Activated T-helper 1 cell treated with anti-CD3 and anti-CD28 coated beads, Interleukin-12 subunit alpha, Interleukin-12 subunit beta, Interleukin-2, Interleukin-4 antibody, amounts not matched to agents 30 ng/mL and 10 ng/mL and 1 ng/mL, durations not matched to agents 14 hours and 24 hours and 36 hours (primary cell): ENCODE measurements at regions not wholly inside any gene's neighbourhood (a gene's known extent, or its start where the extent isn't known, plus 50 kb on each side); places are given as distances from the start of the nearest gene placed in this dataset.
"Not testable (repeated sequence)": the region's sequence is repeated elsewhere in the genome, so short reads cannot be mapped to it uniquely, and the experiment has no call there.

Experiments
- DNase-seq: peaks from one replicate; pipeline ENCODE4 v3.0.0; 2021; ENCODE audit warnings: low spot score
- H3K27ac Mint-ChIP-seq: one replicate; pipeline ENCODE4 v1.8.0; 2021; ENCODE audit warnings: mild to moderate bottlenecking, mixed read lengths
- H3K27me3 Mint-ChIP-seq: one replicate; pipeline ENCODE4 v1.8.0; 2022; ENCODE audit warnings: mild to moderate bottlenecking, moderate library complexity, mixed read lengths; ENCODE audit not compliant: insufficient read depth
- H3K36me3 Mint-ChIP-seq: one replicate; pipeline ENCODE4 v1.8.0; 2021; ENCODE audit warnings: low read depth, mixed read lengths
- H3K4me1 Mint-ChIP-seq: one replicate; pipeline ENCODE4 v1.8.0; 2021; ENCODE audit warnings: low read depth, mixed read lengths
- H3K4me3 Mint-ChIP-seq: one replicate; pipeline ENCODE4 v1.8.0; 2021; ENCODE audit warnings: mild to moderate bottlenecking, moderate library complexity, mixed read lengths
- H3K9me3 Mint-ChIP-seq: one replicate; pipeline ENCODE4 v1.8.0; 2021; ENCODE audit warnings: mixed read lengths
- intact Hi-C: fragments of 100-400 bp; cut with micrococcal nuclease; formaldehyde crosslinking; loops from one replicate; pipeline ENCODE4 v1.15.1; 2024

- Mint-ChIP-seq H3K4me3 (no peak overlapping the region), H3K4me1 (no peaks in the 10 kb centered on the region), H3K27ac (no peak overlapping the region), H3K36me3 (no peaks in the 10 kb centered on the region), H3K27me3 (no peaks in the 10 kb centered on the region), H3K9me3 (no peaks in the 10 kb centered on the region)
- intact Hi-C loops = no loop called here
- no peak for DNase-seq
Observed at GRCh38 chr3:171977860-171978259, 61.5 kb upstream of the FNDC3B start.

DNA sequence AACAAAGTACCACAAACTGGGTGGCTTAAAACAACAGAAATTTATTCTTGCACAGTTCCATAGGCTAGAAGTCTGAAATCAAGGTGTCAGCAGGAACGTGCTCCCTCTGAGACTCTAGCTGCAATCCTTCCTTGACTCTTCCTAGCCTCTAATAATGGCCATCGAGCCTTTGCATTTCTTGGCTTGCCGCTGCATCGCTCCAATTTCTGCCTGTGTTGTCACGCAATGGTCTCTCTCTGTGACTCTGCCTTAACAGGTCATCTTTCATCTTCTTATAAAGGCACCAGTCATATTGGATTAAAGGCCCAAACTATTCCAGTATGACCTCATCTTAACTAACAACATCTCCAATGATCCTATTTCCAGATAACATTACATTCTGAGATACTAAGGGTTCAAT lies 61.0 kb upstream of the FNDC3B start:
- no peak for DNase-seq
- Mint-ChIP-seq H3K27ac (no peak overlapping the region), H3K27me3 (no peaks in the 10 kb centered on the region), H3K4me3 (no peak overlapping the region), H3K4me1 (no peaks in the 10 kb centered on the region), H3K36me3 (no peaks in the 10 kb centered on the region), H3K9me3 (no peaks in the 10 kb centered on the region)
- intact Hi-C loops = no loop called here

DNA sequence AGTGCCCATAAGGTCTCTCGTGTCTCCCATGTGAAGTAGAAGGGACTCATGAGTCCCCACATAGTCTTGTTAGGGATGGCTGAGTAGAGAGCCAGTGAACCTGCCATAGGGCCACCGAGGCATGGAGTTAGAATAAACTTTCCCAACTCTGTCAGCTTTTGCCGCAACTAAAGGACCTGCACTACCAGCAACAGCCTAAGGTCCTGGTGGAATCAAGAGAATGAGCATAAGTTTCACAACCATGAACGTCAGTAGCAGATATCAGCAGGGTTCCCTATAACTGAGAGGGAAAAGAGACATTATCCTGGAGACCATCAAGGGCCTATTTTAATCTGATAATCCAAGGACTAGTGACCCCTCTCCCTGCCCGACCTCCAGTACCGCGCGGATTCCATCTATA lies 60.3 kb upstream of the FNDC3B start:
- intact Hi-C loops = no loop called here
- Mint-ChIP-seq H3K36me3 (no peaks in the 10 kb centered on the region), H3K4me1 (no peaks in the 10 kb centered on the region), H3K27ac (no peak overlapping the region), H3K9me3 (no peaks in the 10 kb centered on the region), H3K27me3 (no peaks in the 10 kb centered on the region), H3K4me3 (no peak overlapping the region)
- no peak for DNase-seq

- H3K27ac Mint-ChIP-seq = no peak overlapping the region
- no peaks in the 10 kb centered on the region for H3K36me3 Mint-ChIP-seq
- intact Hi-C loops = no loop called here
- H3K27me3 Mint-ChIP-seq = no peaks in the 10 kb centered on the region
- no peak for DNase-seq
- no peaks in the 10 kb centered on the region for H3K9me3 Mint-ChIP-seq
- H3K4me1 Mint-ChIP-seq = no peaks in the 10 kb centered on the region
- H3K4me3 Mint-ChIP-seq = no peak overlapping the region
Observed at GRCh38 chr3:171980578-171981270, 58.7 kb upstream of the FNDC3B start.

- no peaks in the 10 kb centered on the region for H3K27me3 Mint-ChIP-seq
- no peaks in the 10 kb centered on the region for H3K9me3 Mint-ChIP-seq
- no peak overlapping the region for H3K4me3 Mint-ChIP-seq
- H3K27ac Mint-ChIP-seq = no peak overlapping the region
- no peak for DNase-seq
- intact Hi-C loops = no loop called here
- no peaks in the 10 kb centered on the region for H3K36me3 Mint-ChIP-seq
- H3K4me1 Mint-ChIP-seq = no peaks in the 10 kb centered on the region
Observed at GRCh38 chr3:171981271-171981605, 58.1 kb upstream of the FNDC3B start.

DNA sequence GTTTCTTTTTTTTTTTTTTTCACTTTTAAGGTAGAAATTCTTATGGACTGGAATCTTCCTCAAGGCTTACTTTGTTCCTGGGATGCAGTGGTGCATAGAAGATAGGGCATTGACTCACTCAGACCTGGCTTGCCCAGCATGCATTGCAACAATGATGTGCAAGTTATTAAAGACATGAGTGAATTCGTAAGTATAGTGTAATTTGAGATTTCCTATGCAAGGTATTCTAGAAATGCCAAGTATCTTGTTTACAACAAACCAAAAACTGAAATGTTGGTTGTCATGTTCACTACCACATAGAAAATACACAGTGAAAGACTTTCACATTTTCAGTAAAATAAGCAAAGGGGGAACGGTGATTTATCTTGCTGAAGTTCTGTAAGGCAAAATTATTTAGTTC lies 56.5 kb upstream of the FNDC3B start:
- no peak overlapping the region for H3K27ac Mint-ChIP-seq
- no peaks in the 10 kb centered on the region for H3K9me3 Mint-ChIP-seq
- H3K27me3 Mint-ChIP-seq = peaks cover 3% of the 10 kb centered on the region
- no peaks in the 10 kb centered on the region for H3K36me3 Mint-ChIP-seq
- intact Hi-C loops = no loop called here
- H3K4me3 Mint-ChIP-seq = no peak overlapping the region
- no peaks in the 10 kb centered on the region for H3K4me1 Mint-ChIP-seq
- DNase-seq = no peak

DNA sequence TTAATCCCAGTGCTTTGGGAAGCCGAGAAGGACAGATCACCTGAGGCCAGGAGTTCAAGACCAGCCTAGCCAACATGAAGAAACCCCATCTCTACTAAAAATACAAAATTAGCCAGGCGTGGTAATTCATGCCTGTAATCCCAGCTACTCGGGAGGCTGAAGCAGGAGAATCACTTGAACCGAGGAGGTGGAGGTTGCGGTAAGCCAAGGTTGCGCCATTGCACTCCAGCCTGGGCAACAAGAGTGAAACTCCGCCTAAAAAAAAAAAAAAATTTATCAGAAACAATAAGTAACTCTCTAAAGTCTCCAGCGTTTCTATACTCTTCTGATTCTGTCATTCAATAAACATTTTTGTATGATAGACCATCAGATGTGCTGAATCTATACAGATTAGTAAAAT lies 55.7 kb upstream of the FNDC3B start:
- H3K36me3 Mint-ChIP-seq, H3K27me3 Mint-ChIP-seq, H3K4me3 Mint-ChIP-seq, DNase-seq, H3K4me1 Mint-ChIP-seq, H3K9me3 Mint-ChIP-seq, intact Hi-C loops, H3K27ac Mint-ChIP-seq: not testable (repeated sequence)

- peaks cover 3% of the 10 kb centered on the region for H3K27me3 Mint-ChIP-seq
- no peaks in the 10 kb centered on the region for H3K4me1 Mint-ChIP-seq
- no peak overlapping the region for H3K4me3 Mint-ChIP-seq
- no peaks in the 10 kb centered on the region for H3K9me3 Mint-ChIP-seq
- H3K27ac Mint-ChIP-seq = no peak overlapping the region
- intact Hi-C loops = no loop called here
- DNase-seq = no peak
- H3K36me3 Mint-ChIP-seq = no peaks in the 10 kb centered on the region
Observed at GRCh38 chr3:171984883-171985282, 54.5 kb upstream of the FNDC3B start.

- H3K27me3 Mint-ChIP-seq = peaks cover 3% of the 10 kb centered on the region
- no peak overlapping the region for H3K4me3 Mint-ChIP-seq
- intact Hi-C loops = no loop called here
- no peak for DNase-seq
- H3K27ac Mint-ChIP-seq = no peak overlapping the region
- no peaks in the 10 kb centered on the region for H3K36me3 Mint-ChIP-seq
- no peaks in the 10 kb centered on the region for H3K4me1 Mint-ChIP-seq
- no peaks in the 10 kb centered on the region for H3K9me3 Mint-ChIP-seq
Observed at GRCh38 chr3:171986176-171986575, 53.2 kb upstream of the FNDC3B start.

DNA sequence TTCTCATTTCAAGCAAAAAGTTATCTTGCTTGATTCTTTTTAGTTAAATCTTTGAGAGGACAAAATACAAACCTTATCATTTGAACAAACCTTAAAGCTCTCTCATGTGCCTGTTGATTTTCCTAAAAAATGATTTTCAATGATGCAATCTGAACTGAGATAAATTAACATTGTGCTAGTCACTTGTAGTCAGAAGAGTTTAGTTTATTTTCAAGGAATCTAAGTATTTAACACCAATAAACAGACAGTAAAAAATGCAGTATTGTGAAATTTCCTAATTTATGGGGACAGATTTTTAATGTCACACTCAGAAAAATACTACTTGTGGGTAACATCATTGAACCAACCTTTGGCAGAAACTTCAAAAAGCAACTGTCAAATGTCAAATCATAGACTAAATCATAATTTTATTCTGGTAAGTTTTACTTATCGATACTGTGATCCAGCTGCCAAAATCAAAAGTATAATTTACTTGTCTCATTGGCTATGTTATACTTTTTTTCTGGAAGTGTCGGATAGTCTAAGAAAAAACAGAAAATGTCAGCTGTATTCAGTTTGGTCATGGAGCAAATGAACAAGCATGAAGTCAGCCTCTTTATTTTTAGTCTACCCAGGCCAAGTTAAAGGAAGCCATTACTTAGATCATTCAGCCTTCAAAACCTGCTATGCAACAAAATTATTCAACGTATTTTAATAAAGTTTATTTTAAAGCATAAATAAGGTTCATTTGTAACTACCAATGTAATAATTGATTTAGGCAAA lies 52.4 kb upstream of the FNDC3B start:
- H3K36me3 Mint-ChIP-seq = no peaks in the 10 kb centered on the region
- H3K27me3 Mint-ChIP-seq = peaks cover 3% of the 10 kb centered on the region
- intact Hi-C loops = no loop called here
- H3K9me3 Mint-ChIP-seq = no peaks in the 10 kb centered on the region
- H3K4me3 Mint-ChIP-seq = no peak overlapping the region
- no peak overlapping the region for H3K27ac Mint-ChIP-seq
- no peak for DNase-seq
- H3K4me1 Mint-ChIP-seq = no peaks in the 10 kb centered on the region
